IMR-90 (cell line): ENCODE measurements at regions not wholly inside any gene's neighbourhood (a gene's known extent, or its start where the extent isn't known, plus 50 kb on each side); places are given as distances from the start of the nearest gene placed in this dataset.

Source experiments
- ATAC-seq: fragments of 200-7000 bp; cut with Tn5 transposase; 2 replicates; pipeline ENCODE4 v1.9.1; 2020; ENCODE audit warnings: low read depth, mild to moderate bottlenecking, moderate library complexity
- BruUV-seq: library from RNA; stranded (reverse); fragments of 400-500 nt; replicated peaks from 2 replicates; lab custom pipeline; 2021; lab: Mats Ljungman, UMichigan
- CTCF ChIA-PET: fragments of 300-600 bp; formaldehyde crosslinking; extraction: SDS; loops from one replicate; lab custom pipeline; 2021; ENCODE audit warnings: antibody characterized with exemption; lab: Yijun Ruan, JAX
- POLR2A ChIA-PET: fragments of 300-600 bp; sonication (Branson Sonifier 250); formaldehyde crosslinking; loops from one replicate; lab custom pipeline; 2022; ENCODE audit warnings: antibody characterized with exemption; ENCODE audit not compliant: unreplicated experiment; lab: Charles Lee
- DNase-seq: peaks from one replicate; pipeline ENCODE4 v3.0.0; 2013
- H2AFZ ChIP-seq: replicated peaks from 2 replicates; pipeline ENCODE3; 2013; ENCODE audit warnings: low read length, mild to moderate bottlenecking; ENCODE audit not compliant: poor library complexity
- H2AK5ac ChIP-seq: 2 replicates; pipeline ENCODE4 v1.6.1; 2013; ENCODE audit warnings: low read depth, low read length, inconsistent platforms
- H2AK9ac ChIP-seq: replicated peaks from 2 replicates; pipeline ENCODE3; 2013; ENCODE audit warnings: mild to moderate bottlenecking, low read depth, low read length, moderate library complexity; ENCODE audit not compliant: poor library complexity
- H2BK120ac ChIP-seq: 2 replicates; pipeline ENCODE4 v1.6.1; 2013; ENCODE audit warnings: low read depth, low read length, inconsistent platforms
- H2BK15ac ChIP-seq: 3 replicates; pipeline ENCODE4 v1.6.1; 2013; ENCODE audit warnings: low read depth, low read length, inconsistent platforms
- H2BK20ac ChIP-seq: 2 replicates; pipeline ENCODE4 v1.6.1; 2013; ENCODE audit warnings: low read depth, mild to moderate bottlenecking, inconsistent platforms, low read length, moderate library complexity
- H2BK5ac ChIP-seq: 2 replicates; pipeline ENCODE4 v1.6.1; 2013; ENCODE audit warnings: mild to moderate bottlenecking, low read depth, low read length, inconsistent platforms; ENCODE audit not compliant: poor library complexity, severe bottlenecking
- H3K14ac ChIP-seq: replicated peaks from 2 replicates; pipeline ENCODE4 v1.6.1; 2013; ENCODE audit warnings: low read depth, low read length, inconsistent platforms
- H3K18ac ChIP-seq: 2 replicates; pipeline ENCODE4 v1.6.1; 2013; ENCODE audit warnings: low read depth, low read length, control low read depth
- H3K23ac ChIP-seq: 2 replicates; pipeline ENCODE4 v1.6.1; 2013; ENCODE audit warnings: low read depth, low read length, inconsistent platforms
- H3K27ac ChIP-seq: 2 replicates; pipeline ENCODE4 v1.5.1; 2013; ENCODE audit warnings: mild to moderate bottlenecking, control low read depth, low read length; ENCODE audit not compliant: insufficient read depth
- H3K27me3 ChIP-seq: 2 replicates; pipeline ENCODE4 v1.6.1; 2013; ENCODE audit warnings: low read length; ENCODE audit not compliant: control insufficient read depth, insufficient read depth
- H3K36me3 ChIP-seq: 2 replicates; pipeline ENCODE4 v1.6.1; 2013; ENCODE audit warnings: low read length, mixed read lengths; ENCODE audit not compliant: control insufficient read depth, insufficient read depth
- H3K4ac ChIP-seq: 2 replicates; pipeline ENCODE4 v1.6.1; 2013; ENCODE audit warnings: low read depth, low read length, inconsistent platforms
- H3K4me1 ChIP-seq: 2 replicates; pipeline ENCODE4 v1.6.1; 2013; ENCODE audit warnings: low read length, mixed read lengths; ENCODE audit not compliant: control insufficient read depth, insufficient read depth
- H3K4me2 ChIP-seq: 2 replicates; pipeline ENCODE4 v1.6.1; 2013; ENCODE audit warnings: low read depth, mild to moderate bottlenecking, control low read depth, low read length, moderate library complexity
- H3K4me3 ChIP-seq: 2 replicates; pipeline ENCODE4 v1.5.1; 2013; ENCODE audit warnings: low read depth, mild to moderate bottlenecking, control low read depth, low read length, moderate library complexity; ENCODE audit not compliant: insufficient read depth
- H3K56ac ChIP-seq: 2 replicates; pipeline ENCODE4 v1.6.1; 2013; ENCODE audit warnings: low read length, inconsistent platforms; ENCODE audit not compliant: insufficient read depth; ENCODE audit errors: extremely low read depth
- H3K79me1 ChIP-seq, 2 experiments: 2 replicates each; pipeline ENCODE4 v1.6.1; 2013; ENCODE audit warnings: low read length in 2 of 2, inconsistent platforms in 1 of 2, low read depth in 1 of 2
- H3K9ac ChIP-seq: 2 replicates; pipeline ENCODE4 v1.6.1; 2013; ENCODE audit warnings: low read depth, low read length, control low read depth
- H3K9me1 ChIP-seq: 2 replicates; pipeline ENCODE4 v1.6.1; 2013; ENCODE audit warnings: low read length, inconsistent platforms; ENCODE audit not compliant: insufficient read depth
- H3K9me3 ChIP-seq: 2 replicates; pipeline ENCODE4 v1.6.1; 2013; ENCODE audit warnings: low read length; ENCODE audit not compliant: control insufficient read depth, insufficient read depth
- H4K20me1 ChIP-seq: 2 replicates; pipeline ENCODE4 v1.6.1; 2013; ENCODE audit warnings: low read length, inconsistent platforms; ENCODE audit not compliant: insufficient read depth
- H4K5ac ChIP-seq: 2 replicates; pipeline ENCODE4 v1.6.1; 2013; ENCODE audit warnings: mild to moderate bottlenecking, low read depth, low read length, control low read depth
- H4K8ac ChIP-seq, 2 experiments: 2 replicates each; pipeline ENCODE4 v1.6.1; 2013; ENCODE audit warnings: low read depth in 2 of 2, low read length in 2 of 2, control low read depth in 1 of 2, inconsistent platforms in 1 of 2
- H4K91ac ChIP-seq: 2 replicates; pipeline ENCODE4 v1.6.1; 2013; ENCODE audit warnings: low read depth, low read length, inconsistent platforms; ENCODE audit not compliant: insufficient read depth
- CEBPB ChIP-seq: IDR thresholded peaks from 2 replicates; pipeline ENCODE4 v1.6.1; 2012; ENCODE audit warnings: low read depth, low read length, improper control_type of control experiment
- FOS ChIP-seq: fragments of 150-350 bp; IDR thresholded peaks from 2 replicates; pipeline ENCODE4 v1.6.1; 2016; ENCODE audit warnings: low read depth, low read length
- MAFK ChIP-seq: IDR thresholded peaks from 2 replicates; pipeline ENCODE4 v1.6.1; 2012; ENCODE audit warnings: low read depth, low read length, improper control_type of control experiment
- MAZ ChIP-seq: IDR thresholded peaks from 2 replicates; pipeline ENCODE4 v1.6.1; 2012; ENCODE audit warnings: low read depth, mild to moderate bottlenecking, low read length, improper control_type of control experiment, moderate library complexity, borderline replicate concordance
- MXI1 ChIP-seq: IDR thresholded peaks from 2 replicates; pipeline ENCODE4 v1.6.1; 2012; ENCODE audit warnings: low read depth, mild to moderate bottlenecking, low read length, moderate library complexity, borderline replicate concordance
- WGBS, 2 experiments: methylation state at CpG; one replicate each; pipeline versions ENCODE4 v1.1.5 to v1.1.7; 2013; ENCODE audit warnings: missing lambda C conversion rate in 2 of 2; ENCODE audit not compliant: insufficient read length in 1 of 2; ENCODE audit errors: extremely low coverage in 2 of 2; 5-methylcytosine and 5-hydroxymethylcytosine counted together
- dilution Hi-C: fragments of 300-500 bp; cut with HindIII; formaldehyde crosslinking; loops from one replicate; pipeline ENCODE4 v1.14.3; 2018; ENCODE audit warnings: low sequenced_read_pairs; ENCODE audit not compliant: unreplicated experiment
- in situ Hi-C: fragments of 300-500 bp; cut with MboI; formaldehyde crosslinking; loops from 3 replicates; pipeline ENCODE4 v1.14.3; 2019; ENCODE audit warnings: low sequenced_read_pairs, inconsistent platforms, mixed read lengths
- intact Hi-C: fragments of 100-400 bp; cut with micrococcal nuclease; formaldehyde crosslinking; loops from 2 replicates; pipeline ENCODE4 v1.10.0; 2022

DNA sequence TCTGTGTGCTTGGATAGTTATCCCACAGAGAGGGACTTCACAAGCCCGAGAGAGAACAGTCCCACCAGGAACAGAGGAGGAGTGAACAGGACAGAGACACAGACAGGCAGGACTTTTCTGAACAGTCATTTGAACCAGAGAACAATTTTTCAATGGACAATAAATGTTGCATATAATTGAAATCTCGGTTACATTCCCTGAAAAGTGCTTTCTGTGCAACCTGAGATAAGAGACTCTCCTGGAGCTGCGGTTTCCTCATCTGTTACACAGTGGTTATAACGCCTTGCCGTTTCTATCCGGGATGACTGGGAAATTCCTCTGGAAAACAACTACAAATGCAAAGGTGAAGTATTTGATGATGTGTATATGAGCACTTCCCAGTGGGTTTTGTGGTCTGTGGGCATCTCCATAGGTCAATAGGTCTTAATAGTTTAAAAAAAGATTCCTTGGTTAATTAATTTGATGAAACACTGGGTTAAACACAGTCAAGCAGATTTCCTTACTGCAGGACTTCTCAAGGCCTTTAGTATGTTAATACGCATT is 87.2 kb upstream of the HPCAL1 start:
- Histone ChIP-seq H4K8ac (no peak overlapping the region), H4K91ac (no peak overlapping the region), H3K56ac (no peak overlapping the region), H3K27ac (no peak overlapping the region), H3K9me3 (no peaks in the 10 kb centered on the region), H2BK120ac (no peak overlapping the region), H2AFZ (peak overlapping the region; percentile 8), H3K27me3 (no peaks in the 10 kb centered on the region; the same call in none of the 2 replicates), H2BK15ac (no peak overlapping the region), H3K9me1 (peaks cover 5% of the 10 kb centered on the region; the same call in 1 of the 2 replicates), H4K20me1 (no peaks in the 10 kb centered on the region), H4K5ac (no peak overlapping the region), H3K9ac (no peak overlapping the region), H3K36me3 (no peaks in the 10 kb centered on the region), H2BK5ac (no peak overlapping the region), H3K79me1 (no peaks in the 10 kb centered on the region), H2BK20ac (no peak overlapping the region), H3K4ac (no peak overlapping the region), H2AK5ac (no peak overlapping the region), H3K23ac (no peak overlapping the region), H2AK9ac (no peak overlapping the region), H3K4me2 (no peak overlapping the region), H3K4me3 (no peak overlapping the region), H3K18ac (no peak overlapping the region), H3K4me1 (no peaks in the 10 kb centered on the region), H3K14ac (no peak overlapping the region)
- dilution Hi-C loops = no loop called here
- CTCF ChIA-PET = no interaction called here
- DNase-seq = no peak
- POLR2A ChIA-PET = no interaction called here
- BruUV-seq = no TSS peak
- ATAC-seq = no peak
- in situ Hi-C loops = no loop called here
- intact Hi-C loops = no loop called here
- TF ChIP-seq MAZ = no peak
- TF ChIP-seq CEBPB = no peak
- TF ChIP-seq FOS = no peak
- TF ChIP-seq MAFK = no peak
- no peak for TF ChIP-seq MXI1
- no CpG with 5 or more reads among the region's 7 CpGs for WGBS, 2 experiments
